ENCODE measurements at regions not wholly inside any gene's neighbourhood (a gene's known extent, or its start where the extent isn't known, plus 50 kb on each side); places are given as distances from the start of the nearest gene placed in this dataset.

DNA sequence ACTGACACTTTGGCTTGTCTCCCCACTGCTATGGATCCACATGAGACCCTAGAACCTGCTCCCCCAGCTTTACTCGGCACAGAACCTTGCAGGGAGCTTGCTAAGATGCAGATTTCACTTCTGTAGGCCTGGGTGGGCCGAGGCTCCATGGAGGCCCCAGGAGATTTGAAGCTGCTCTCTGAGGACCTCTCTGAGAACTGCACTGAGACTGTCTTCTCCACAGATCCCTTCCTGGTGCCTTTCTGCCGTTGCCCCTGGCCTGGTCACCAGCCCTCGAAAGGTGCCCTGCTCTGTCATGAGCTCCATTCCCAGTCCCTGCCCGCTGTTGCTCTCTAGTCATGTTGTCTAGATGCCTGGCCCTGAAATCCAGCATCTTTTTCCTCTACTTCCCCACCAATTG lies 588.4 kb downstream of the AJAP1 start:
- DNase-seq = no peak

DNA sequence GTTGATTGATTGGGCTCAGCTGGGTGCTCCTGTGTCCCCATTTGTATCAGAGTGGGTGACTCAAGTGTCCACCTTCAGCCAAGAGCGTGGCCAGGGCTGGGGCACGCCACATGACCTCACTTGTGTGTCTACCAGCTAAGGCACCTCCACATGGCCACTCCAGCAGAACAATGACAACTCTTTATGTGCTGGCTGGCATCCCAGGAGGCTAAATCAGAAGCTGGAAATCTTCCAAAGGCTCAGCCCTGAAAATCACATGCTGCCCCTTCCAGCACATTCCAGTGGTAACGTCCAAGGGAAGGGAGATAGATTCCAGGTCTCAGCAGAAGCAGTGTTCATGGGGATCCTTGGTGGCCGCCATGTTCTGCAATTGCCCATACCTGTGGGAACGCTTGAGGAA lies 585.5 kb downstream of the AJAP1 start:
- DNase-seq = no peak

DNA sequence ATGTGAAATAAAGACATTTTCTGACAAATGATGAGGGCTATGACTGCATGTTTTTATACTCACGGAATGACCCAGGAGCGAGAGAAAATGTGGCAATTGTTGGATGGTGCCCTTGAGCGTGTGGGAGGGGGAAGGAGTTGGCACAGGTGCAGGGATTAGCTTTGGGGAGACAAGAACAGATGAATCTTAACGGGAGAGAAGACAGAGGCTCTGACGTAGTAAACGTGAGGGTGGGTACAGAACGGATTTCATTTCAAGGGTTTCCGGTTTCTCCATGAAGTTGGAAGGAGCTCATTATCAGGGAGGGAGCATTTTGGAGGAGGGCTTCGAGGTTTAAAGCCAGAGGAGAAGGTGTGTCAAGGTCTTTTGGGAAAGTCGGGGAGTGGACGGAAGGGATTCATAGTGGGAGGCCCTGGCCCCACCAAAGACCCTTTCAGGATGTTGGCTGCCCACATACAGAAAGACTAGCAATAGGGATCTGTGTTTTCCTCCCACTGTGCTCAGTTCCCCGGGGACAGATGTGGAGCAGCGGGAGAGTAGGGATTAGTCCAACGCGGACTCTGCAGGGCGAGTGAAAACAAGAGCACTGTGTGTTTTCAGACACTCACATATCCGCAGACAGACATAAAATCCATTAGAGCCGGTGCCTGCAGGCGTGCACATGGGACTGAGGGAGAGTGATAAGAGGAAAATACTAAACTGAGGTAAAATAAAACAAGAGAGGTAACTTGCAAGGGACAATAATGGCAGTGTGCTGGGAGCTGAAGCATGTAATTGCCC lies 584.1 kb downstream of the AJAP1 start:
- no peak for DNase-seq

DNA sequence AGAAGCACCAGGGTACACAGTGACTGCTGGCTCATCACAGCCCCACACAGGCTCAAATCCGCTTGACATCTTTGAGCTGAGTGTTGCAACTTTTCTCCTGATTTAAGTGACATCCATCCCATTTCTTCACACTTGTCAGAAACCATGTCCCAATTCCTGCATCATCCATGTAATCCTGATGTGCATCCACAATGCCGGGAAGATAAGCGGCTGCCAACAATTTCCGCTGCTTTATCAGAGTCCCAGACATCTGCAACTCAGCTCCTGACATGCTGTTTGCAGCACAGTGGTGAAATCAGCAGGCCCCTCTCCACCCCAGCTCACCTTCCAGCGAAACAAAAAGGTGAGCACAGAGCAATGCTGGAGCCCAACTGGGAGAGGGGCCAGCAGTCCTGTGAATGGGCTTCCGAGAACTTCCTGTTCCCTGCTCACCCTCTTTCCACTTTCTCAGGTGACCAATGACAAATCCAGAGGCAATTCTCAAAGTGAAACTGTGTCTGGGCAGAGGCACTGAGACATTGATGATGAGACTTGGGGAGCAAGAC lies 581.0 kb downstream of the AJAP1 start:
- no peak for DNase-seq

DNA sequence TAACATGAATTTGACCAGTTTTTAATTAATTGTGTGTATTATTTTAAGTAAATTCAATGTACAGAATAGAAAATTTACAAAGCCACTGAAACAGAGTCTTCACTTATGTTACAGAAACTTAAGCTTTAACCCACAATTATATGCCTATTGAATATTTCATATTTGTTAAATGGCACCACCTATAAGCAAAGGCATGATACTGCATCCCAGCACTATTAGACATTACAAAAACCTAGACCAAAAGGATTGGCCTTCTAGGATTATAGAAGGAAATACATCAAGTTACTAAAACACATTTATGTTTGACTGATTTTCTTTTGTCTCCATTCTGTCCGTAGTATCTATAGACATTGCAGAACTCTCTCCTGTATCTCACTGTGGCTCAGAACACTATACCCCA lies 578.1 kb downstream of the AJAP1 start:
- no peak for DNase-seq

DNA sequence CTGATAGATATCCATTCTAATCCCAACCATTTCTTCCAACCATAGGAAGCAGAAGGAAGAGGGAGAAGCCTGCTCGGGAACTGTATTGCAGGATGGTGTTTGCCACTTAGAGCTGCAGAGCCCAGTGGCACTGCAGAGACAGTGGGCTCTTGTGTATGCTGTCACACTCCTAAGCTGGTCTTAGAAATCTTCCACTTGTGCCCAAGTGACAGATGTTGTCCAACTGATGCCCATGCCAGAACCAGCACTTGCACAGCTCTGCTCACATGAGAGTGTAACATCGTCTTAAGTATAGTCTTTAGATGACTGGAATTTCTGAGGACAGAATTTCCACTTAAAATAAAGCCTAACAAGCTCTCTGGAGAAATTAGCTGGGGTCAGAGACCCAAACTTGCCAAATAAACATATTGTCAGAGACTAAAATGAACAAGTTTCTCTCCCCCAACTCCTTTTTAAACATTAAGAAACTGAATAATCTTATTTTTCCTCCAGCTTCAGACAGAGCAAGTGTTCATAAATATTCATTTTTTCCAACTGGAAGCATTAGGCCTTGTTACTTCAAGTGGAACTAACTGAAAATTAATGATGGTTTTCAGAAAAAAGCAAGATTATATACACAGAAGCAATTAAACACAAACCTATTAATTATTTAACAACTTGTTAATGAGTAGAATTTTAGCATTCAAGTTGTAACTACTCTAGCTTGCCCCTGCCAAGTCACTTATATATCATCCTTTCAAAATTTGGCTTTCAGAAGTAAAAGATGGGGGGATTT lies 577.3 kb downstream of the AJAP1 start:
- no peak for DNase-seq

DNA sequence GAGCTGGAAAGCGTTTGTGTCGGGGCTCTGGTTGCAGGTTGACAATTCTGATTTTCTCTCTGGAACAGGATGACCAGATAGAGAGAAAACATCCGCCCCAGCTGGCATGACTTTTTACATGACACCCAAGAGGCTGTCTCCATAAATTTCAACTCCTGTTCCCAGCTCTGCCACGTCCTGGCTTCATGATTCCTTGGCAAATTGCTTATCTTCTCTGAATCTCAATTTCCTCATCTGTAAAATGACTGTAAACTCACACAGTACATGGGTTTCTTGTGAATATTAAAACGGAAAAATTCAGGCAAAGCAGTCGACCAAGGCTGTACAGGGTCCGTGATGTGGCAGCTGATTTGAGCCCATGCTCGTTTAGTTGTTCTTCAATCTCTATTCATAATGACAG lies 572.7 kb downstream of the AJAP1 start:
- no peak for DNase-seq

DNA sequence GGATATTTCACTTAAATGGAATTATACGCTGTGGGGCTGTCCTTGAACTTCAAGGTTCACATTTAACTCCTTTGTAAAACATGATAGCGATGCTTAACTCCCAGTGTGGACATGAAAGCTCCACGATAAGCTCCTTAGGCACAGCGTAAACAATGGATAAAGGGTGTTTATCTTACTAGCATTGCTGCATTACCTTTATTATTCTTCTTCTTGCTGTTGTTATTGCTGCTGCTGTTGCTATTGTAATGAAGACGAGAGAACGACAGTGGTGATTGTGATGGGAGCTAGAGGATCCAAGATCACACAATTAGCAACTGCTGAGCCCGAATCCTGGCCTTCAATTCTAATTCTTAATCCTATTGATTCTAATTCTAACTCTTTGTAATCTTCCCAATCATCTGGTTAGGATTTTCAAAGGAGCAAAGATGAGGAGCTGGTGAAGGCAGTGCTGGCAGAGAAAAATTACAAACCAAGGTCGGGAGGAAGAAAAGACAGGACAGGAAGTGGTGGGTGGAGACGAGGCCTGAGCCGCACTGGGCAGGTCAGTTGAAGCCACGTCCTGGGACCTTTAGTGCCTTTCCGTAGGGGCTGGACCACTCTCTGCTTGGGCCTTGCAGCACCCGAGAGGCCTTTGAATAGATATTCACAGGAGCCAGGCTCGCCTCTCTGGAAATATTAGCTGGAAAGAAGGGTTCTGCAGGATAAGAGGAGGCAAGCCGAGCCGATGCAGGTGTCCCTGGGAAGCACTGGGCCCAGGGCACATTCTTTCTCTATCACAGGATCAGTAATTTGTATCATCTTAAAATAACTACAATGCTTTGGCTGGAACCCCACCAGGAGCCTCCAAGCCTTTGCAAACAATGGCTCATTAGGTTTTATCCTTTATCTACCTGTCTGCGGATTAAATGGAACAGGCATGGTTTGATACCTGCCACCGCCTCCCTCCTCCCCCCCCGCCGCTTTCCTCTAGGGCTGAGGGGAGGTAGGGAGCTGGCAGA lies 571.6 kb downstream of the AJAP1 start:
- no peak for DNase-seq

DNA sequence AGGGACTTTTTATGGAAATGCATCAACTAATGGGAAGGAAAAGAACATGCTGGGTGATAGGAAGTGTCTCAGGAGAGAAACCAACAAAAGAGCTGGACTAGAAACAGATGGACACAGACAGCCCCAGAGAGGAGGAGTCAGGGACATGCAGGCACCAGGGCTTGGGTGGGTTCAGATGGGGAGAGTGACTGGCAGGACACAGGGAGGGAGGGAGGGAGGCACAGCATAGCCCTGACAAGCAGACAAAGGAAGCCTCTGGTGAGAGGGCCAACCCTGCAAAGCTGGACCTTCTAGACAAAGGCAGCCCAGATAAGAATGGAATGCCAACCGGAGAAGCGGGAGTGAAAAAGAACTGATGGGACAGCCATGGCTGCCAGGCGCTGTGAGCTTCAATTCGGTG lies 568.8 kb downstream of the AJAP1 start:
- no peak for DNase-seq

DNA sequence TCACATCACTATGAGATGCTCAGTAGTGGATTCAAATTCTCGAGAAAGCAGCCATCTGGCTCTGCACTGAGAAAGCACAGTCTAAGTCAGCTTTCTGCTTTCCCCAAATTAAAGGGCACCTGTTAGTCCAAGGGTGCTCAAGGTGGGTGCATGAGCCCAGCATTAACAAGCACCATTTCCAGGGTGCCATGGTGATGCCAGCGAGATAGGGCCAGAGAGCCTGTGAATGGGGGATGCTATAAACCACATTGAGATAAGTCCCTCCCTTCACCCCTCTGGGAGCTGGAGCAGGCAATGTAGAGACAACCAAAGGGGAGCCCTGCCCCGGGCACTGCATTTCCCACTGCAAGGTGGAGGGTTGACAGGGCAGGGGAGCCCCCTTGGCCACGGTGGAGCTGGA lies 568.2 kb downstream of the AJAP1 start:
- no peak for DNase-seq

DNA sequence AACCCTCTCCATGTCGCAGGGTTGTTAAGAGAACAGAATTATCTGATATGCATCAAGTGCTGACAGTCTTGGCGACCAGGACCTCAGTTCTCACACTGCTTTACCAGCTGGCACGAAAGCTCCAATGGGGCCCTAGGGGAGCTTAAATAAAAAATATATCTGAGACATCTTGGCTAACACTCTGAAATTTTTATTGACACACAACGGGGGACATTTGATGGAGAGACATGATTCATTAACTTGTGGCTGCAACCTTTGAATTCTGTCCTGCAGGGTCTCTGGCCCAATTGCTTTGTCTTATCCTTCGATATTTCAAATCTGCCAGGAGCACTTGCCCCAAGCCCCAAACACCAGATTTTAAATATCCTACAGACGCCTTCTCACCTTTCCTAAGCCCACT lies 567.0 kb downstream of the AJAP1 start:
- DNase-seq = no peak

DNA sequence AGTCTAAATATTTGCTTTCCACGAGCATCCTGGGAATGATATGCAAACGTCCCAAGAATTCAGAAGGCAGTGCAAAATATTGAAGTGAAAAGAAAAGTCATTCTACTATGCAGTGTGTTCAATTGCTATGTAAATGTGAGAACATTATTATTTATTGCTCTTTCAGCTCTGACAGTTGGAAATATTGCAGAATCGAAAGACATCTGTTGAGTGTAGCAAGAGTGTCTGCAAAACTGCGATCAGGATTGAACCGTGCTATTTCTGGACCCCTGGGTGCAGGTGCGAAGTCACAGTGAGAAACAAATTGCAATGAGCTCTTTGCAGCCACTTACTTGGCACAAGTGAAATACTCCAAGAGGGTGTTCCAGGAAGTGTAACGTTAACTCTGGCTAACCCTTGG lies 566.4 kb downstream of the AJAP1 start:
- no peak for DNase-seq

DNA sequence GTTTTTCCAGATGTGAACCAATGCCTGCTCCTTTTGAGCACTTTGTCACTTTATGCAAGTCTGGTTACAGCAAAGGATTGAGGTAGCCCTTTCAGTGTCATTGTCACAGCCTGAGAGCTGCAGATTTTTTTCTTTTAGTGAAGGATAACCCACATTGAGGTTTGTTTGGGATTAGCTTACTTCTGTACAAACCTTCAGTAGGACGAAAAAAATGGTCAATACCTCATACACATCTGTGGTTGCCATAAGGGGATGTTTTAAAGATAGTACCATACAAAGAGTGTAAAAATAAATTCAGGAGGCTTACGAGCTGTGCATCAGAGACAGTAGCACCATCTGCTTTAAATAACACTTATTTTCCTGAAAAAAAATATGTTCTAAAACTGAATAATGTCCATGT lies 566.0 kb downstream of the AJAP1 start:
- no peak for DNase-seq

DNA sequence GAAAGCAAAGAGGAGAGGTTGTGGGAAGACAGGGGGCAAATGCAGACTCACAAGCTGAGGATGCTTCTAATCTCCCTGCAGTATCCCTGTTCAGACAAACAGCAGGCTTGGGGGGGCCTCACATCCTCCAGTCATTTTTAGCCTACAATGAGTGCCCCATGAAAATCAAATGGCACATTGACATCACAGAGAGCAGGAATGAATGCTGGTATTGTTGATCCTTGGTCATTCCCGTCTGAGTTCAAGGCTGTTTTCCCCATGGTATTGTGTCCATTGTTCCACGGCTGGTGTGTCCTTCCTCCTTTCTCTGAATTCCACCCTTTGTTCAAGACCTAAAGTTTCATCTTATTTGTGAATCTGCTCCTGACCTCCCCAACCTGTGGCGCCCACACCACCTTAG lies 545.6 kb downstream of the AJAP1 start:
- no peak for DNase-seq

DNA sequence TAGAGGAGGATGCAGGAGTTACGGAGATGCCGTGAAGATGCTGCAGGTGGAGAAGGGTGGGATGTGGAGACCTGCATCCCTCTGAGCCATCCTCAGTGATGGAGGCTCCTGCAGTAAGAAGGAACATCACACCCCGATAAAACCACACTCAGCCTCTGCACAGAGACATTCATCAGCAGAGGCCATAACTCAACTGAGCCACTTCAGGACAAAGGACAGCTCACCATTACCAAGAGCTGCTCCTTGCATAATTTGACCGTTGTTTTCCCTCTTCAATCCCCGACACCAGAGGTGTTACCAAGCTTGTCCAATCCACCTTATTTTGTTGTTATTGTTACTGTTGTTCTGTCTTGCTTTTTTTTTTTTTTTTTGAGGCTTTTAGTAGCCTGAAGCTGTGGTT lies 543.9 kb downstream of the AJAP1 start:
- no peak for DNase-seq

DNA sequence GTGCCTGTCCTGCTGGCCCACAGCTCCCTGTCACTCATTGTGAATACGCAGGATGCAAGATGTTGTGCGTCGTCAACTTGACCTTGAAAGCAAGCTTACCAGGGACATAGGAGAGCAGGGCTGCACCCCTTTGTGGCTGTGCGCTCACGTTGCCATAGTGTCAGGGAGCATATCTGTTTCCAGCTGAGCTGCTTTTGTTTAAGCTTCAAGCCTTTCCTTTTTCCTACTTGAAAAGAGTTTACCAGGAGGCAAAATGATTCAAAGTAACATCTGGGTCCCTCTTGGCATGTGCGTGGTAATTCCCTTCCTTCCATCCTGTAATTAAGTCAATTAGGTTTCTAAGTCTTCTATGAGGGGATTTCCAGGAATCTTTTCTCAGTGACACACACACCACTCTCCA lies 537.1 kb downstream of the AJAP1 start:
- DNase-seq = no peak

DNA sequence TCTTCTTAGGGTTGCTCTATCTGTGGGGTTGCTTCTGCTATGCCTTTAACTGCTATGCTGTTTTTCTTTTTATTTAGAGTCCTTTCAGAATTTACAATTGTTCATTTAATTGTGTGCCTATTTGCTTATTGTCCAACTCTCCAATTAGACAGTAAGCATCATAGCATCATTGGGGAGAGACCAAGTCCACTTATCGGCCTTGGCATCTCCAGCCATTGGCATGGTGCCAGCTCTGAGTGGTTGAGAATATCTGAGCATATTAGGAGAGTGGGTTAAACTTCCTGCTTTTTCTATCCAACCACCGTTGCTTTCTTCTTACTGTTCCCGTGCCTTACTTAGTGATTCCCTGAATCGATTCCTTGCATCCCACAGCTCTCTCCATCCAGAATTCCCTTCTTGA lies 535.0 kb downstream of the AJAP1 start:
- no peak for DNase-seq

DNA sequence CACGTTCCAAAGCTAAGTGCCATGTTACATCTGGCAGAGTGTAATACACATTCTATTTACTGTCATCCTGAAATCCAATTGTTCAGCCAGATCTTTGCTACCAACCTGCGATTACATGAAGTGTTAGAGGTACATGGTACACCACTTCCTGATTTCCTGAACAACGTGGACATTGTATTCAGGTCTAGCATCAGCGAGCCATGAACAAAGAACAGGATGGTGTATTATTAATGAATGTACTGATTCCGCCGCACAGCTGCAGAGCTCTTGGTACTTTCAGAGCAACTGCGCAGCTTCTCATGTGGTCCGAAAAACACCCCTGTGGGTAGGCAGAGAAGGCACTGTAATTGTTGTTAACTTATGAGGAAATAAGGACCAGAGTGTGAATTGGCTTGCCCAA lies 511.4 kb downstream of the AJAP1 start:
- DNase-seq = no peak

DNA sequence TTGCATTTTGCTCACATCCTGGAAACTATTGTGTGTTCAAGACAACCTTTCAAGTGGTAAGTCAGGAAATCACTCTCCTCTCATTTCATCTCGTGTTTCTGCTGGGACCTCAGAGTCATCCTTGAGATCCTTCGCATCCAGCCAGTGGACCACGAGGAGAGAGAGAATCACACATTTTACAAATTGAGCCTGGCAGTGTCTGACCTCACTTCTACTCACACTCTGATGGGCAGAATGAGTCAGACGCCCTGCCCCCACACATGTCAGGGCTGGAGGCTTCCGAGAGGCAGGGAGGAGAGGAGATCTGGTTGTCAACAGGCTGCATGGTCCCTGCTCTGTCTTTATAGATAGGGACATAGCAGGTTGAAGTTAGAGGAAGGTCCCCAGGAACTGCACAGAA lies 509.7 kb downstream of the AJAP1 start:
- no peak for DNase-seq

DNA sequence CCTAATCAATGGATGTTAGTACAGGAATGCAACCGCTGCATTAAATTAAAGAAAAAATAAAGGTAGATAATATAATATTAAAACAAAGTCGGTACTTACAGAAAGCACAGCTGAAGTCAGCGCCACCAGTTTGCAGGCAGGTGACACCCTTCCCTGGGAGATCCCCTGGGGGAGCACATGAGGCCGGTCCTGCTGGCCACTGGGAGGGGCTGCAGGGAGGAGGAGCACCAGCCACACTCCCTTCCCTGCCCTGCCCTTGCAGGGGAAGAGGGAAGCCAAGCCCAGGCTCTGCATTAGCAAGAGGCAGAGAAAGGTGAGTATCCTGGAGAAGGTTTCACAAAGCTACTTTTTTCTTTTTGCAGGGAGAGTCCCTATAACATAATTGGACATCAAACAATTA lies 507.0 kb downstream of the AJAP1 start:
- DNase-seq = no peak

DNA sequence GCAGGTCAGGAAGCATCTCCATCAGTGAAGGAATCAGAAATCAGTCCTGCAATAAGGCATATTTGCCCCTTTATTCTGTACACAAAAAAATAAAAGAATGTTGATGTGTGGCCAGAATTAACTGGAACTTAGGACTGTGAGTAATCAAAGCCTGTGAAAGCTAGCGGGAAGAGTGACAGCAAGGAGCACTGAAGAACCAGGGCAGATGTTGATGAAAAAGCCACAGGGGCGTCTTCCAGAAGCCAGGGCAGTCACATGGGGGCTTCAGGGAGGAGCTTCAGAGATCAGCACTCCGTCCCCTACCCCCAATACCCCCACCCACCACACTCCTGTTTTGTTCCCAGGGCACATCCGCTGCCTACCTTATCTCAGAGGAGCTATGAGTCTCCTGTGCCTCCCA lies 502.8 kb downstream of the AJAP1 start:
- DNase-seq = no peak

DNA sequence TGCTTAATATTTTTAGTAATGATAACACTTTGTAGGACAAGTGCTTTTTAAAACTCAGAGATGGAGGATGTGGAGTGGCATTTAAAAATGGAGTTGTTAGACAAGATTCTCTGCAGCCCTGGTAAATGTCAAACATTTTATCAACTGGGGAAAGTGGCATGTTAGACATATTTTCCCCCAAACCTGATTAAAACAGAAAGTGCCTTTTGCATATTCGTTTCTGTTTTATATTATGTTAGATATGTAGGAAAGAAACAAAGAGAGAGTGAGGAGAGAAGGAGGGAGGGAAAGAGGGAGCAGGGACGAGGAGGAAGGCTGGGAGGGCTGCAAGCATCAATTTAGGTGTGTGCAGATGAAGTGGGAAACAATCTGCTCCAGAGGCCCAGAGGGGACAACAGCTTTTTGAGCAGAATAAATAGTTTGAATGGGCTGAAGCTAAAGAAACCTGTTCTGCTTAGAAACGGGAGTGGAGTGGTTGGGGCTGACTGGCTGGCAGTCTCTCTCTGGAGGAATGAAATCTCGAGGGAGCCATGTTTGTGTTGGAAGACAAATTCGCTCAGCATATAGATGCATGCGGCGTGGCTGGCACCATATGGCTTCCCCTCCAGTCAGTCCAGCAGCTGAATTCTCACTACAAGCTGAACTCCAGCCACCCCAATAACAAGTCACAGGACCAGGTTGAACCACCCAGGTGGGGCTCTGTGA lies 502.2 kb downstream of the AJAP1 start:
- peak; percentile 29 for DNase-seq

DNA sequence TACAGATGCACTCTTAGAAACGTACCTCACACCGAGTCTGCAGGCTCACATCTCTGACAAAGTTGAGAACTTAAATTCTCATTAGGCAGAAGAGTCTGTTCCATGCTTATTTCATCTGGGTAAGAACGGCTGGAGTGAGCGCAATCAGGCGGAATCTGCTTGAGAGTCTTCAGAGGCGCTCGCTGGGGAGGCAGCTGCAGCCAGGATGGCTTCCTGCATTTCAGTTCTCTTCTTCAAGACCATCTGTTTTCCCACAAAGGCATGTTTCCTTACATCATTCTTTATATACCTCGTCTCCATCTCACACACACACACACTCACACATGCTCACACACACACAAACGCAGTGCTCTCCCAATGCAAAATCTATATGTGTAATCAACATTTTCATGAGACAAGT lies 497.1 kb downstream of the AJAP1 start:
- no peak for DNase-seq
